GM12892 (cell line): ENCODE measurements at regions not wholly inside any gene's neighbourhood (a gene's known extent, or its start where the extent isn't known, plus 50 kb on each side); places are given as distances from the start of the nearest gene placed in this dataset.
A peak's percentile ranks its signal among the peaks of the same experiment; 100 is the strongest.

Source experiments
- DNase-seq: peaks from one replicate; pipeline ENCODE4 v3.0.0; 2011; ENCODE audit not compliant: insufficient read length
- FAIRE-seq: peaks from 2 replicates; lab custom pipeline; 2011; peaks lifted over from hg19 to GRCh38; lab: Jason Lieb, UNC
- POLR2A ChIP-seq: IDR thresholded peaks from 2 replicates; pipeline ENCODE4 v1.6.1; 2011; ENCODE audit warnings: low read depth, low read length, control low read depth
- POLR2AphosphoS5 ChIP-seq: IDR thresholded peaks from 2 replicates; pipeline ENCODE4 v1.6.1; 2011; ENCODE audit warnings: low read depth, low read length, control low read depth
- TAF1 ChIP-seq: IDR thresholded peaks from 2 replicates; pipeline ENCODE4 v1.6.1; 2011; ENCODE audit warnings: low read depth, mild to moderate bottlenecking, control low read depth, low read length, borderline replicate concordance

DNA sequence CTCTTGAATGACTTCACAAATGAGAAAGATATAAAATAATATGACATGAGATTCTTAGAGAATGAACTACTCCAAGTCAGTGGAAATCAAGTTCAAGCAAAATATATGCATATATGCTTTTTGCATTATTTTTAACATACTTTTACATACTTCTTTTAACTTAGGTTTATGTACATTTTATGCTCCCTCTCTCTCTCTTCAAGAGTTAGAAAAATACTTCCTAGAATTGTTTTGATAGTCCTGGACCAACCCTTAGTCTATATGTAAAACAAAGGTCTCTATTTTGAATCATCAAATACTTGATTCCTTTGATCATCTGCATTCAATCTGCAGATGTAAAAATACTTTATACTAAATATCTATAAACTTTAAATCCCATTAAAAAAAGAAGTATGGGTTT is 187.8 kb downstream of the DEPDC1B start:
- FAIRE-seq, result no peak
- DNase-seq, result no peak

GRCh38 chr5:60510663-60511062 is 189.3 kb downstream of the DEPDC1B start:
- FAIRE-seq, result peak; percentile 81
- DNase-seq, result no peak
- no peak for TF ChIP-seq POLR2AphosphoS5
- TF ChIP-seq POLR2A, result no peak
- no peak for TF ChIP-seq TAF1

More for the DNA sequence above, 187.8 kb downstream of the DEPDC1B start:
- TF ChIP-seq TAF1 (no peak), POLR2AphosphoS5 (no peak), POLR2A (no peak)

DNA sequence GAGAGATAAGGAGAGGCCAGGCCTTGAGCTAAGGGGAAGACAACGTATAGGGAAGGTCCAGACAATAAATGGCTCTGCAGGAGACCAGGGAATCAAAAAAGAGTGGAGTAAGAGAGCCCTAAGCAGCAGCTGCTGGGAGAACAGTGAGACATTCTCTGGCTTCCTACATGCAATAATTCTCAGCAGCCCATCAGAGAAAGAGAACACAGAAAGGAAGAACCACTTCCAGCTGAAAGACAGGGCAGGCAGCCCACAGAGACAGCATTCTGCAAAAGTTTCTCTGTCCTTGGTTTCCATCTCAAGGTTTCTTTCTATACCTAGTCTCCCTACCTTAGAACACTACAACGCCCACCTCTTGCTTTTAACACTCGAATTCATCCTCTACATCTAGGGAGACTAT is 189.9 kb downstream of the DEPDC1B start:
- DNase-seq, result no peak
- TF ChIP-seq POLR2AphosphoS5 (no peak), POLR2A (no peak), TAF1 (no peak)
- peak; percentile 81 for FAIRE-seq

DNA sequence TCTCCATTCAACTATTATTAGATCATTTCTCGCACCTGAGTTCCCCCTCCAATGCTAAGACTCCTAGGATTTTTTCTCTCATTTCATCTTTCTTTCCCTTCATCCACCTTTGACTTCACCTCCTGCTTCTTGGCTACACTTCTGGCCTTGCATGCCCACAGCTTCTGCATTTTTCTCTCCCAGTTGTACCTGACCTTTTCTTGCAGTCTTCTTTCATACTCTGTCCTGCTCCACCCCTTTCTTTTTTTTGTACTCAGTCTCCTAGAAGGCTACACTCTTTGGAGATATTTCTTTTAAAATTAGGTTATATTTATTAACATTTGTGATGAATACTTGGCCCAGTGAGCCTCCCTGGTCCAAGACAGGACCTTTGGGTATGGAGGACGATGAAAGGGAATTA is 190.4 kb downstream of the DEPDC1B start:
- FAIRE-seq, result peak; percentile 40
- DNase-seq, result no peak
- TF ChIP-seq TAF1, result no peak

DNA sequence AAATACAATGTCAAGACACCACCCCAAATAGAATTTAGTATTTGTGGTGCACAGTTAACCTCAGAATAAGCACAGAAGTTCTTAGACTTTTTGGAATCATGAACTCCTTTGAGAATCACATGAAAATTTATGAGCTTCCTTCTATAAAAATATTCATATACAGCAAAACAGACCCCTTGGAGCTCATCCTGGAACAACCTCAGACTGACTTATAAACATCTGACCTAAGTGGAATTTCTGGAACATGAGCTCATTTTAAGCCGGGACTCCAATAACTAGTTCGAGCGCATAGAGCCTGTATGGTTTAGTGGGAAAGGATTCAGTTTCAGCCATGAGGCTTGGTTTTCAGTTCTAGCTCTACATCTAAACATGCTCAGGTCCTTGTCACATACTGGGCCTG is 192.3 kb downstream of the DEPDC1B start:
- no peak for DNase-seq
- no peak for TF ChIP-seq POLR2AphosphoS5
- no peak for TF ChIP-seq TAF1
- TF ChIP-seq POLR2A, result no peak
- no peak for FAIRE-seq

GRCh38 chr5:60505373-60506171 is 194.4 kb downstream of the DEPDC1B start:
- TF ChIP-seq TAF1 (no peak), POLR2A (no peak), POLR2AphosphoS5 (no peak)
- FAIRE-seq (peak; percentile 70), DNase-seq (no peak)

GRCh38 chr5:60504342-60504741 is 195.6 kb downstream of the DEPDC1B start:
- no peak for DNase-seq
- no peak for TF ChIP-seq POLR2A
- no peak for TF ChIP-seq POLR2AphosphoS5
- TF ChIP-seq TAF1, result no peak
- peak; percentile 88 for FAIRE-seq

DNA sequence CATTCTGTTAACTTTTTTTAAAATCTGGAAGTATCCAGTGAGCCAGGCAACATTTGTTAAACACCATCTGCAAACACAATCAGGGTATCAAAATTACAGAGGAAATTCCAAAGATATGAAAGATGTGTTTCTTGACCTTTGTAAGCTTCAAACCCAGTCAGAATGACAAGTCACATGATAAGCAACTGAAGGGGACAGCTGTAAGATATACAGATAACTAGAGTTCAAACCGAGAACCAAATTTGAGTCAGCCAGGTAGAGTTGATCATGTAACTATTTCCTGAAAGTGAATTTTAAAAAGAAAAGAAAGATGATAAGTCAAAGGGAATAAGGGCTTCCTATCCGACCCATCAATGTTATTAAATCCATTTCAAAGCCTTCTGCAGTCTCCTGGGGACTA is 196.2 kb downstream of the DEPDC1B start:
- TF ChIP-seq TAF1 (no peak), POLR2AphosphoS5 (no peak), POLR2A (no peak)
- FAIRE-seq (no peak), DNase-seq (no peak)

GRCh38 chr5:60497706-60498500 is 202.1 kb downstream of the DEPDC1B start:
- no peak for FAIRE-seq
- DNase-seq, result no peak
- TF ChIP-seq POLR2AphosphoS5 (no peak), POLR2A (no peak), TAF1 (no peak)

DNA sequence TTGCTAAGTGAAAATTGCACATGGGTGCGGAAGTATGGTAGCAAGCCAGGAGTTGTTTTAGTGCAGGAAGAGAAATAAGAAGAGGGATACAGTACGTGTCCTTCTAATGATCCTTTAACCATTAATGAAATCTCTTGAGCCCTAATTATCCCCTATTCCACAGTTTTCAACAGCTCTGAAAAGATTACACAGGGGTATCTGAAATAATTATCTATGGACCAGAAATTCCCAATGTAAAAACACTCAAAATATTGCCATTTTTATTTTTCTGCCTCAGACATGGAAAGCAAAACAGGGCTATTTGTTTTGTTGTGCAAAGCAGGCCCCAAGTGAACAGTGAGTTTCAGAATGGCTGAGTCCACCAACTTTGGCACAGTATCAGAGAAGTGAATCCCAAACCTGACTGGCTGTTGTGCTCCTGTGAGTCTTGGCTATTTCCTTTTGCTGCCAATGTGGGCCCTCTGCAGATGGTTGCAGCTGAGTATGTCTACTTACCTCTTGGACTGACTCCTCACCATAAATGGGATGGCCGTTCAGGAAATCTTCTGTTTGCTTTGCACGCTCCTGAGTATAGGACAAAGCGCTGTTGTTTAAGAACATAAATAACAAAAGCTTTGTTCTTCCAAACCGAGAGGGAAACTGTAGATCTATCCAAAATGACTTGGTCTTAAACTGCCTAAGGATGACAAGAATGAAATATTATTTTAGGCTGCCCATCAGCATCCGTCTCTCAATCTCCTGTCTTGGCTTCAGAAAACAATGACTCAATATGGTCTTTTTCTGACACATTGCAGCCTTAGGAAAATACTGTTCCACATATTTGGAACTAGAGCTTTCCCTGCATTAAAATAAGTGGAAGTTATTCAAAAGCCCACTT is 204.1 kb downstream of the DEPDC1B start:
- TF ChIP-seq POLR2A, result no peak
- FAIRE-seq, result no peak
- no peak for DNase-seq

DNA sequence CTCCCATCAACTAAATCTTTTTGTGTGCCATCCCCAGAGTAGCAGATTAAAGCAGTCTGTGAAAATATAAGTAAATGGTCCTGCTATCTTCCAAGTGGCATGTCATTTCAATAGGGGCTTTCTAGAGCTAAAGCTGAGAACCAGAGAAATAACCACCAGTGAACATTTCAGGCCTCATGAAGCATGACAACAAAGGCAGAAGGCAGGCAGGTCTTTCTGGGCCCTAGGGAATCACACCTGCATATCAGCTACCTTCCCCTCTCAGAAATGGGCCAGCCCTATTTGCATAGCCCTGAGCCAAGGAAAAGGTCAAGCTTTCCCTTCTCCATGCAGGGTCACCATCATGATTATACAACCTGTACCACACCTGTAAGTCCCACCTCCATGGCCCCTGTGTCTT is 205.3 kb downstream of the DEPDC1B start:
- DNase-seq (no peak), FAIRE-seq (peak; percentile 81)
- TF ChIP-seq POLR2AphosphoS5 (no peak), POLR2A (no peak), TAF1 (no peak)
